Cerebellar cortex (tissue), 1 donor: ENCODE measurements at regions not wholly inside any gene's neighbourhood (a gene's known extent, or its start where the extent isn't known, plus 50 kb on each side); places are given as distances from the start of the nearest gene placed in this dataset.

Source experiments
- DNase-seq: peaks from one replicate; pipeline ENCODE4 v3.0.0-alpha.2; 2015; ENCODE audit warnings: low spot score

DNA sequence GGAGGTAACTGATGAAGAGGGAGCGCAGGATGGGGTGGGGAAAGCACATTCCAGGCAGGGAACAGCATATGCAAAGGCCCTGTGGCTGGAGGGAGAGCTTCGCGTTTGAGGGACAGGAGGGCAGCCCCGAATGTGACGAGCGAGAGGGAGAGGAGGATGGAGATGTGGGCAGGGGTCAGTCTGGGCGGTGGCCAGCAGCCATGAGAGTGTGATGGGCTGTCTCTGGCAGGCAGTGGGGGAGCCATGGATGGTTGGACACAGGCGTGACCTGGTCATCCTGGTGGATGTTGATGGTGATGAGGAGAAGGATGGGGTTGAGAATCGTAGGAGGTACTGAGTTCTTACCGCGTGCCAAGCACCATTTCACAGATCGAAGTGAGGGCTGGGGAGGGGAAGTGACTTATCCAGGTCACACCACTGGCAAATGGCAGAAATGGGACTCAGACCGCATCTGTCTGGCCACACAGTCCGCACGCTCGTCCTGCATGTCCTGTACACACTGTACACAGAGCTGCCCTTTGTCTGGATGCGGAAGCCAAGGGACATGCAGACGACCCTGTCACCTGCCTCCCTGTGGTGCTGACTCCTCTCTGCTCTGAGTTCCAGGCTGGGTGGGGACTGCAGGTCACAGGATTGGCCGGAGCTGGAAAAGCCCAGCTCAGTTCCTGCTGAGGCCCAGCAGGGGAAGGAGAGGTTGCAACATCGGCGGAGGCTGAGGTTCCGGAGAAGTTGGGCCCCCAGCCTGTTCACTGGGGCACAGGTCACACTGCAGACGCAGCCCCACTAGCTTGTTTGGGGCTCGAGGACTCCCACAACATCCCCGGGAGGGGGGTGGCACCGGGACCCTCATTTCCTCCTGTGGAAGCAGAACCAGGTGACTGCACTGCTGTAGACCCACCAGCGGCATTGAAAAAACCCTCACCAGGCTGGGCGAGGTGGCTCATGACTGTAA lies 165.6 kb upstream of the IER5L start:
- no peak for DNase-seq

DNA sequence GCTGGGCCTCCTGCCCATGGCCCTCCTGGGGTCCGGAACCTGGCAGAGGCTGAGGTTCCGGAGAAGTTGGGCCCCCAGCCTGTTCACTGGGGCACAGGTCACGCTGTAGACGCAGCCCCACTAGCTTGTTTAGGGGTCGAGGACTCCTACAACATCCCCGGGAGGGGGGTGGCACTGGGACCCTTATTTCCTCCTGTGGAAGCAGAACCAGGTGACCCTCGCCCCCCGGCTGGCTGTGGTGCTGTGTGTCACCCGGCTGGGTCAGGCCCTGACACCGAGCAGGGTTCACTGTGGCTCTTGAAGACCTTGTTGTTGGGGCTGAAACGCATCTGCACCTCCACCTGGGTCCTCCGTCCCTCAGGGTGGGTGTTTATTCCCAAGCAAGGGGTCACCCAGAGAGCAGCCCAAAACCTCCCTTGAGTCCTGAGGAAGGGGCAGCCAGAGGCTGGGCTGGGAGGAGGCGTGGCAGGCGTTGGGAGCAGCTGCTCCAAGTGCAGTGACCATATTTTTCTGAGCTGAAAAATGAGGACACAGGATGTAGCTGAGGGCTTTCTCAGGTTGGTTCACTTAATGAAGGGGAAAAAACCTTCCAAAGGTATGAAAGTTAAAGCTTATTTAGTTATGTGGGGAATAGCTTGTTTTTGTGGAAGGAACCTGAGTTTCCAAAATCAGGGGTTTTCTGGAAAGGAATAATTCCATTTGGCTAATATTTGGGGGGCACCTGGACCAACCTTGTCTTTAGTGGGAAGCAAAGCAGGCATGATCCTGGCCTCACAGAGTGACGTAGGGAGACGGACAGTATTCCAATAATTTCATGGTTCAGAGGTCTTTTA lies 164.7 kb upstream of the IER5L start:
- DNase-seq, result no peak

GRCh38 chr9:129341987-129342348 lies 163.9 kb upstream of the IER5L start:
- no peak for DNase-seq

- DNase-seq, result no peak
These were observed 163.3 kb upstream of the IER5L start for GRCh38 chr9:129341171-129341986.

GRCh38 chr9:129340427-129341170 lies 162.5 kb upstream of the IER5L start:
- DNase-seq, result no peak

DNA sequence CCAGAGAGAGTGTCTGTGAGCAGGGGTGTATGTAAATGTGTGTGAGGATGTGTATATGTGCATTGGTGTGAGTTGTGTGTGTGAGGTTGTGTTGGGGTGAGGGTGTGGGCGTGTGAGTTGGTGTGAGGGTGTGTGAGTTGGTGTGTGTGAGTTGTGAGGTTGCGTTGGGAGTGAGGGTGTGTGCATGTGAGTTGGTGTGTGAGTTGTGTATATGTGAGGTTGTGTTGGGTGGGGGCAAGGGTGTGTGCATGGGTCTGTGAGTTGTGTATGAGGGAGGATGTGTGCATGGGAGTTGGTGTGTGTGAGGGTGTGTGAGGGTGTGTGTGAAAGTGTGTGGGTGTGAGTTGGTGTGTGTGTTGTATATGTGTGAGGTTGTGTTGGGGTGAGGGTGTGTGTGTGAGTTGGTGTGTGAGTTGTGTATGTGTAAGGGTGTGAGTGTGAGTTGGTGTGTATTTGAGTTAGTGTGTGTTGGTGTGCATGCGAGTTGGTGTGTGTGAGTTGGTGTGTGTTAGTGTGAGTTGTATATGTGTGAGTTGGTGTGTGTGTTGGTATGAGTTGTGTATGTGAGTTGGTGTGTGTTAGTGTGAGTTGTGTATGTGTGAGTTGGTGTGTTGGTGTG lies 161.6 kb upstream of the IER5L start:
- DNase-seq, result no peak

DNA sequence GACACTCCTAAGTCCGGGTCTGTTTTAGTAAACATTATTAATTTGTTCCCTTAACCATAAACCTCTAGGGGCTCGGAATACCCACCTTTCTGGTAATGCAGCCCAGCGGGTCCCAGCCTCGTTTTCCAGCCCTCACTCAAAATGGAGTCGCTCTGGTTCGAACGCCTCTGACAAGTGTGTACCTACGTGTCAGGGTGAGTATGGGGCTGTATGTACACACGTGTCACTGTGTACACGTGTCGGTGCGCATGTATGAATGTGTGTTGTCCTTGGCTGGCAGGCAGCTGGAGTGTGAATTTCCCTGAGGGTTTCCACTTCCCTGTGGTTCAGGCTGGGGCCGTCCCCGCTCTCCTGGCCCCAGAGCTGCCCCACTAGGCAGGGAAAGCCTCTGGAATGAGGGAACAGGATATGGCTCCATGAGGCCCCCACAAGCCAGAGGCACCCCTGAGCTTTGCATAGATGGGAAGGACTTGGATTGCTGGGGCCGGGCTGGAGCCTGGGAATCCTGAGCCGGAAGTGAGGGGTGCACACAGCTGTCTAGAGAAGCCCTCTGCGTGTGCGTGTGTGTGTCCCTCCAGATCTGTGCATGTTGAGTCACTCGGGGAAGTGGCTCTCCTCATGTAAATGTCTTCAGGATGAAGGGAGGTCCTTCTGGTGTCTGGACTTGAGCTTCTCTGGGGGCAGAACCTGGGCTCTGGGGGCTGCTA lies 160.8 kb upstream of the IER5L start:
- DNase-seq, result no peak

- no peak for DNase-seq
These were observed 159.5 kb upstream of the IER5L start for GRCh38 chr9:129337336-129338140.

- DNase-seq, result peak; percentile 71
These were observed 158.7 kb upstream of the IER5L start for GRCh38 chr9:129336601-129337331.

GRCh38 chr9:129336130-129336528 lies 158.1 kb upstream of the IER5L start:
- DNase-seq, result no peak

DNA sequence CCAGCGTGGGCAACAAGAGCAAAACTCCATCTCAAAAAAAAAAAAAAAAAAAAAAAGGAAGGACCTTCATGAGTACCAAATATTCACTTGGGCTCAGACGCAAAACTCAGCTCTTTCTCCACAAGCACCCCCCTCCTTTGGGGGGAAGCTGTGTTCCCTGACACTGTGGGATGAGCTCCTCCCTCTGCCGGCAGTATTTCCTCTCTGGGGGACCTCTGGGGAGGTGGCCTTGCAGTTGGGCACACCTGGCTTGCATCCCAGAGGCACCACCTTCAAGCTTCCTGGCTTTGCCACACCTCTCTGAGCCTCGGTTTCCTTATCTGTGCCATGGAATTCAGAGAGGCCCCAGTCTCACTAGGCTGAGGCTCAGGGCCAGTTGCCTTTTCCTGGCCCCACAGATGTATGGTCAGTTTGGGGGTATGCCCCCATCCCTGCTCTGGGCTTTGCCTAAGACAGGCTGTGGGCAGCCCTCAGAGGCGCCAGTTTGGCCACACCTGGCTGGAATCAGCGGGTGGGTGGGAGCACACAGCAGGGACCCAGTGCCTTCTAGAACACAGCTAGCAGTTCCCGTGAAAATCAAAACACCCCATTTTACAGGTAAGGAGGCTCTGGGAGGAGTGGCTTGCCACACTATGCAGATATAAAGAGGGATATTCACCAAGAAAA lies 157.5 kb upstream of the IER5L start:
- no peak for DNase-seq

- peak; percentile 89 for DNase-seq
These were observed 156.3 kb upstream of the IER5L start for GRCh38 chr9:129334105-129334935.

DNA sequence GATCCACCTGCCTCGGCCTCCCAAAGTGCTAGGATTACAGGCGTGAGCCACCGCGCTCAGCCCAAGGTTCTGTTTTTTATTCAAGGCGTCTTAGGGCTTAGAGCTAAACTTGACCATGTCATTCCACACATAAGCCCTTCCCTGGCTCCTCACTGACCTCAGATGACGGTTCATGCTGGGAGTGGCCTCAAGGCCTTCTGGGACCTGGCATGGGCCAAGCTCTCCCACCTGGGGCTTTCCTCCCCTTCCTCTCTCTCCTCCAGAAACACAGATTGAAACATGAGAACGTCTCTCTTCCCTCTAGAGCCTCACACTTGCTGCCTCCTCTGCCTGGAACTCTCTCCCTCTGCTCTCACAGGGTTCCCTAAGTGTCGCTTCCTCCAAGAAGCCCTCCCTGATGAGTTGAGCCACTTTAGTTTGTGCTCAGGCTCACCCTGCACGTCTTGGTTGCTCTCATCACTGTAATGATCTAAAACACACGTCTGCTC lies 155.6 kb upstream of the IER5L start:
- DNase-seq, result no peak

- no peak for DNase-seq
These were observed 154.5 kb upstream of the IER5L start for GRCh38 chr9:129332581-129332980.

DNA sequence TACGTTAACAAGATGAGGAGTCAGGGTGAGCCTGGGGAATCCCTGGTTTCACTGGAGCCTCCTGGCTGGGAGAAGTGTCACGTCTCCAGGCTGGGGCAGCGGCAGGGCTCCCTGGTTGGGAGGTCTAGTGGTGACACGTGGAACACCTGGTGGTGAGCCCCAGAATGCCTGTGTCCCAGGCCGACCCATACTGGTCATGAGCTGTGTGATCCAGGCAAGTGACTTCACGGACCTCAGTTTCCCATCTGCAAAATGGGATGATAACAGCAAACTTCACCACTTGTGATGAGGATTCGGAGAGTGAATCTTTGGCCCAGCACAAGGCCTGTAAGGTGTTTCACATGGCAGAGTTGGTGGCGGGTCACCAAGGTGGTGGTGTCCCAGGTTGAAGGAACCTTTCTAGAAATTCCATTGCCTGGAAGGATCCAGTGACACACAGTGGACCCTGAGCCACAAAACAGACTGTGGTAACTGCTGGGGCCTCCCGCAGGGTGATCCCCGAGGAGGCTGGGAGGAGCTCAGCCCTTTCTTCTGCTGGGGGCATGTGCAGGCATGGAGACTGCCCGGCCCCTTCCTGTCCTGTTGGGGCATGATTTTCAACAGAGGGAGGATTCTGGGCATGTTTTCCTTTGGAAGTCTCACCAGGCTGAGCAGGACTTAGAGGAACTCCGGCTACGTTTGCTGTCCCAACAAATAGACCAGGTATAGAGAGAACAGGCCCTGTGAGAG lies 153.9 kb upstream of the IER5L start:
- no peak for DNase-seq

GRCh38 chr9:129331493-129331765 lies 153.4 kb upstream of the IER5L start:
- no peak for DNase-seq
